H1 (cell line): ENCODE measurements at regions not wholly inside any gene's neighbourhood (a gene's known extent, or its start where the extent isn't known, plus 50 kb on each side); places are given as distances from the start of the nearest gene placed in this dataset.

Experiments
- CHD1 ChIP-seq: IDR thresholded peaks from 2 replicates; pipeline ENCODE4 v1.6.1; 2012; ENCODE audit warnings: low read depth, low read length, improper control_type of control experiment
- CTBP2 ChIP-seq: IDR thresholded peaks from 2 replicates; pipeline ENCODE4 v1.7.0; 2011; ENCODE audit warnings: borderline replicate concordance, mild to moderate bottlenecking, moderate library complexity, mixed read lengths, low read length; ENCODE audit not compliant: insufficient read depth, insufficient read length
- JUND ChIP-seq: IDR thresholded peaks from 2 replicates; pipeline ENCODE4 v1.6.1; 2011; ENCODE audit warnings: mild to moderate bottlenecking, improper control_type of control experiment, low read length
- RFX5 ChIP-seq: IDR thresholded peaks from 2 replicates; pipeline ENCODE4 v1.6.1; 2011; ENCODE audit warnings: low read depth, low read length, improper control_type of control experiment, borderline replicate concordance
- RNF2 ChIP-seq: fragments of 200-900, 300-1000 bp; sonication (generic); IDR thresholded peaks from 2 replicates; pipeline ENCODE4 v1.7.1; 2016; ENCODE audit warnings: borderline replicate concordance, low read depth, mild to moderate bottlenecking, antibody characterized with exemption, low read length; ENCODE audit not compliant: poor library complexity, severe bottlenecking; ENCODE audit errors: missing control alignments
- SIN3A ChIP-seq, 2 experiments: IDR thresholded peaks in 1 of 2; conservative IDR thresholded peaks in 1 of 2; 2 replicates each; pipeline ENCODE4 v1.6.1; 2011 to 2012; ENCODE audit warnings: low read length in 2 of 2, improper control_type of control experiment in 1 of 2, low read depth in 1 of 2, mild to moderate bottlenecking in 1 of 2
- SIRT6 ChIP-seq: IDR thresholded peaks from one replicate; pipeline ENCODE4 v1.7.1; 2012; ENCODE audit warnings: low read length, inconsistent platforms

DNA sequence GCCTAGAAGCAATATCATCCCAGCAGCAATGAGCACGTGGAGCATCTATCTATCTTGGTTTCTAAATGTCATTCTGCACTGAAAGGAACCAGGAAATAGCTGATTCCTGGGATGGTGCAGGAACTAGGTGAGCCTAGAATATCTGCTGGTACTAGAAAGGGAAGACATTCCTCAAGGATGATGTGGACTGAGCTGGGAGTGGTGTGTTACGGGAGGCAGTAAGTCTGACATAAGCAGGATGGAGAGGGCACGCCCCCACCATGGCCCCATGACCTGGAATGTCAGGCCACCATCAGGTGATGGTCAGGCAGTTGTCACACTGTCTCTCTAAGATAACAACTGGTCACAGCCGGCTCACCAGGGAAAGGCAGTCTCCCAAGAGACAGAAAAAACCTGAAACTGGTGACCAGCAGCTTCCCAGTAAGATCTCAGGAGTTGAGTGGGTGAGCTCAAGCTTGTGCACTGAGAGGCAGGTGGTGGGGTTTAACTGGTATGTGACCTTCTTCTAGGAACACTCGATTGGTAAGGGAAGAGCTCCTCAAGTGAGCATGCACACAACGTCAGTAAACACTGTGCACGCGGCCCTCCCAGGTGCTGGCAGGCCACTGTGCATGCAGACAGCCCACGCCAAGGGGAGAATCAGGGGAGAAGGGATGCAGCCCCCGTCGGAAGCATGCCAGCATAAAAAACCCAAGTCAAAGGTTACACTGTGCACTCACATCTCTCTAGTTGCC, 148.7 kb downstream of the ADSS2 start (continued):
- TF ChIP-seq CTBP2 (no peak), RNF2 (no peak), RFX5 (no peak), SIRT6 (no peak), JUND (no peak), SIN3A (conservative IDR thresholded peaks at IDR 0.05 in 1 of 2, IDR thresholded peaks at IDR 0.05 in 1 of 2; ENCODE audit: low read depth in 1 of 2, low read length in 2 of 2) (no peak), CHD1 (no peak)
